Right atrium auricular region (tissue), 2 donors: ENCODE measurements at regions not wholly inside any gene's neighbourhood (a gene's known extent, or its start where the extent isn't known, plus 50 kb on each side); places are given as distances from the start of the nearest gene placed in this dataset.

Source experiments
- DNase-seq: peaks from one replicate; pipeline ENCODE4 v3.0.0-alpha.2; 2019; ENCODE audit warnings: low spot score
- H3K27ac ChIP-seq, 2 donors: fragments of 200-600 bp; sonication (generic); 1 replicate in 1 of 2; 2 replicates in 1 of 2; pipeline ENCODE4 v1.5.1; 2016 to 2019
- H3K27me3 ChIP-seq, 2 donors: fragments of 200-600 bp; sonication (generic); one replicate each; pipeline versions ENCODE4 v1.5.1 to v1.6.0; 2017 to 2019
- H3K36me3 ChIP-seq: fragments of 200-600 bp; sonication (generic); one replicate; pipeline ENCODE4 v1.5.1; 2016
- H3K4me1 ChIP-seq, 2 donors: fragments of 200-600 bp; sonication (generic); one replicate each; pipeline versions ENCODE4 v1.5.1 to v1.6.0; 2017 to 2019
- H3K4me3 ChIP-seq, 2 donors: fragments of 200-600 bp; sonication (generic); 1 replicate in 1 of 2; 2 replicates in 1 of 2; pipeline ENCODE4 v1.5.1; 2017 to 2019; ENCODE audit warnings: mild to moderate bottlenecking in 1 of 2, moderate library complexity in 1 of 2
- H3K9me3 ChIP-seq, 2 donors: fragments of 200-600 bp; sonication (generic); one replicate each; pipeline ENCODE4 v1.5.1; 2019
- TF ChIP-seq, protein P1 (sequence below), 2 donors: fragments of 200-600 bp; sonication (generic); IDR thresholded peaks; one replicate each; pipeline ENCODE4 v1.5.1; 2019; ENCODE audit warnings: antibody characterized with exemption in 2 of 2

DNA sequence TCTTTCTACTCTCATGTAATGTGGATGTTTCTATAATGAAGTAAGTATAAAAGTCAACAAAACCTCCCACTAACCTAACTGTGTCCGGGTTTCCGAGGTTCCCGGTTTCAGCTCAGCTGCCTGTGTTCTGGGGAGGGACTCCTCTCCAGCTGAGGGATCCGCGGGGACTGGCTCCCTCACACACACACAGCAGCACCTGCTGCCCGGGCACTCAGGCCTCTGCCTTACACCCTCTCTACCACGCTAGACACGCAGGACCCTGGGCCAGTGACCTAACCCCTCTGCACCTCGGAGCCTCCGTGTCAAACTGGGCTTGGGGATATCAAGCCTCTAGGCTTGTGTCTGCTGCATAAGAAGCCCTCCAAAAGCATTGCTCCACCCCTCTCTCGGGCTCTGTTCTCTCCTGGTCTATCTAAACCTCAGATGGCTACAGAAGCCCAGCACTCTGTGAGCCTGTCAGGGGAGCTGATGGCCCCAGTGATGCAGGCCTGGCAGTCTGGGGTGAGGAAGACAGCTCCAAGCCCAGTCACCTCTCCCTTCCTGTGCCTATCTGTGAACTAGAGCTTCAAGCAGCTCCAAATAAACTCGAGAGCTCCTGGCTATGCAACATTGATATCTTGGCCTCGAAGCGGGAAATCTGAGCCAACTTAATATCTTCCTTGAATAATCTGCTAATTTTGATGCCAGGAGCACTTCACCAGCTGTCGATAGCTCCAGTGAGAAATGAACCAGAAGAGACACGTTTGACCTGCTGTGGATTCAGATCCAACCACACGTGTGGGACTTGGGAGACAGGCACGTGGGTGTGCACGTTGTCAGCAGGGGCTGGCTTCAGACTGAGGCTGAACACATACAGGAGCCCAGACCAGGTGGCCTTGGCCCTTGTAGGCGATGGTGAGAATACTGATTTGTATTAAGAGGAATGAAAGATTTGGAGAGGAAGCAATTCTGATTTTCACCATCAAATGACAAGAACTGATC, 232.7 kb upstream of the B3GAT1 start:
- no peak overlapping the region for H3K27ac ChIP-seq
- DNase-seq: no peak
- TF ChIP-seq, protein P1, sequence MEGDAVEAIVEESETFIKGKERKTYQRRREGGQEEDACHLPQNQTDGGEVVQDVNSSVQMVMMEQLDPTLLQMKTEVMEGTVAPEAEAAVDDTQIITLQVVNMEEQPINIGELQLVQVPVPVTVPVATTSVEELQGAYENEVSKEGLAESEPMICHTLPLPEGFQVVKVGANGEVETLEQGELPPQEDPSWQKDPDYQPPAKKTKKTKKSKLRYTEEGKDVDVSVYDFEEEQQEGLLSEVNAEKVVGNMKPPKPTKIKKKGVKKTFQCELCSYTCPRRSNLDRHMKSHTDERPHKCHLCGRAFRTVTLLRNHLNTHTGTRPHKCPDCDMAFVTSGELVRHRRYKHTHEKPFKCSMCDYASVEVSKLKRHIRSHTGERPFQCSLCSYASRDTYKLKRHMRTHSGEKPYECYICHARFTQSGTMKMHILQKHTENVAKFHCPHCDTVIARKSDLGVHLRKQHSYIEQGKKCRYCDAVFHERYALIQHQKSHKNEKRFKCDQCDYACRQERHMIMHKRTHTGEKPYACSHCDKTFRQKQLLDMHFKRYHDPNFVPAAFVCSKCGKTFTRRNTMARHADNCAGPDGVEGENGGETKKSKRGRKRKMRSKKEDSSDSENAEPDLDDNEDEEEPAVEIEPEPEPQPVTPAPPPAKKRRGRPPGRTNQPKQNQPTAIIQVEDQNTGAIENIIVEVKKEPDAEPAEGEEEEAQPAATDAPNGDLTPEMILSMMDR (IDR thresholded peaks at IDR 0.05): no peak
- H3K4me3 ChIP-seq: no peak overlapping the region
- no peaks in the 10 kb centered on the region for H3K27me3 ChIP-seq
- no peaks in the 10 kb centered on the region for H3K36me3 ChIP-seq
- H3K4me1 ChIP-seq: no peaks in the 10 kb centered on the region
- H3K9me3 ChIP-seq: no peaks in the 10 kb centered on the region

DNA sequence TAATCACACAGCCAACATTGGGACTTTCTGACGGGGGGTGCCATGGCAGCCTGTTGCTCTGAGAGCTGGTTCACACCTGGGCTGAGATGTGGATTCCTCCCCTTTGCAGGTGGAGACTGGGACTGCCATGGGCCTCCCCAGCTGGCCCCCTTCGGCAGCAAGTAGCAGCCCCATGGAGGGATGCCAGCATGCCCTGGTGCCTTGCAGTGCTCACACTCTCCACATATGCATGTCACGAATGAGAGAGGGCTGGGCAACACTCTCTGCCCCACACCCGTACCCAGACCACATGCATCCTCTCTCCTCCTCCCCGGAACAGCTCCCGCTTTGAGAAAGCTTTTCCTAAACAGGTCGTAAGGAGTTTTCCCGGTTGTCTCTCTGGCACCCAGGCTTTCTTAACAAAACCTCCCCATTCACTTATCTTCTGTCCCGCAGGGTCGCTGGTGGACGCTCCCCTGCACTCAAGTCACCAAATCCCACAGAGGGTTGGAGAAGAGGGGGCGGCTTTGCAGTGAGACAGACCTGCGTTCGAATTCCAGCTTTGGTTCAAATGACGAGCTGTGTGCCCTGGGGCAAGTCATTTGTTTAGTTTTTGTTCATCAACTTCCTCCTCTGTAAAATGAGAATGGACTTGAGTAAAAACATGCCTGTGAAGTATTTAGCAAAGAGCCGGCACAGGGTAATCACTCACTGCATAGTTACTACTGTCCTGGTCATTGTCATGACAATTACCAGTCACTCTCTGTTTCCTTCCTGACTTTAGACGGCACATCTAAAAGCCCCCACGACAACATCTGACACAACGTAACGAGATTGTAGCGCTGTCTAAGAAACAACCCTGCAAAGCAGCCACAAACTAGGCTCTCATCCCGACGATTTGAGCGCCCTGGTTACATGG, 231.3 kb upstream of the B3GAT1 start:
- TF ChIP-seq, protein P1 (IDR thresholded peaks at IDR 0.05): no peak
- Histone ChIP-seq H3K4me3 (no peak overlapping the region), H3K36me3 (no peaks in the 10 kb centered on the region), H3K4me1 (no peaks in the 10 kb centered on the region), H3K27ac (no peak overlapping the region), H3K9me3 (no peaks in the 10 kb centered on the region), H3K27me3 (no peaks in the 10 kb centered on the region)
- no peak for DNase-seq

DNA sequence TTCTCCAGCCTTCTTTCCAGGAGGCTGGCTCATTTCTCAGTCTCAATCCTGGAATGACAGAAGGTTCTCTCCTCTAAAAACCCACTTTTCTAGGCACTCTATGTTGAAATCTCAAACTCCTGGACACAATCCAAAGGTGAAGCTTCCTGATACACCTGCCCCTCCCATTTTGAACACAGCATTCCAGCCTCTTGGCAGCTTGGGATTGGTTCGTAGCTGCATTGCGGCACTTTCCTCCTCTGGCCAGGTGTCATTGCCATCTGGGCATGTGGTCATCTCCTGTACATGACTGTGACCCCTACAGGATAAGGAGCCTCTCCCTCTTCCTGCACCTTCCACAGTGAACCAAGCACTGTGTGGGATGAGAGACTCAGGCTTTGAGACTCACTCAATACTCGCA, 230.2 kb upstream of the B3GAT1 start:
- no peaks in the 10 kb centered on the region for H3K9me3 ChIP-seq
- H3K27me3 ChIP-seq: no peaks in the 10 kb centered on the region

DNA sequence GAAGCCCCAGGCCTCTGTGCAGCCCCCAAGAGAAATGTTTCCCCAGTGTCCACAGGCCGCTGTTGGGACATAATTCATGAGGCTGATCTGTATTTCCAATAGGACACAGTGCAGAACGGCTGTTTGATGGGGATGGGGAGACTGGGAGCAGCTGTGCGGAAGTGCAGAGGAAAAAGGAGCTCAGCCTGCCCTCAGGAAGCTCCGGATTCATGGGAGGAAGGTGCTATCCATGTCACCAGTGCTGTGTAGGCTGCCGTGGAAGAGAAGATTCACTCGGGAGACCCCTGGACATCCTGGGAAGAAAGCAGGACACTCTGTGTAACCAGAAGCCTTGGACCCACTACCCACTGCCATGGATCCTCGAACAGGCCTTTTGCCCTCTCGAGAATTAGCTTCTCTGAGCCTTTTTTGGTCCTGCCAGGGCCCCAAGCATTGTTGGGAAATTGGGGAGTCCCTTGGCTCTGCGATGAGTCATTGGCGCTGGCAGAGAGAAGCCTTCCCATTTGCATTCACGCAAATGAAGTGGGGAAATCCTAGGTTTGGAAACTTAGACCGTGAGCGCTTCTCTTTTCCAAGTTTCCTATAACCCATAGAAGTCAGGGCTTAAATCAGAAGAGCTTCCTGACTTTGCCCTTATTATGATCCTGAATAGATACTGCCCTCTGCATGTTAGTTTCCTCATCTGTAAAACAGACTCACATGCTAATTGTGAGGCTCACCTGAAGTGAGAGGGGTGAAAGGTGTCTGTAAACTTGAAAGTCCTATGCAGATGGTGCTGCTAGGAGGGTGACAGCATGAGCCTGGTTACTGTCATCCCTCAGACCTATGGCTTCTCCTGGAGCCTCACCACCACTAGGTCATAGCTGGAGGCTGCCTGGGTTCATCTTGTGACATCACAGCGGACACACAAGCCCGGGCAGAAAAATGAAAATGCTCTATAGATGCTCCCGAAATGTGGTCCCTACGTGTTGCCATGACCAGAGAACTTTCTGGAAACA, 229.2 kb upstream of the B3GAT1 start:
- Histone ChIP-seq H3K27ac (no peak overlapping the region), H3K9me3 (no peaks in the 10 kb centered on the region), H3K4me3 (no peak overlapping the region), H3K36me3 (no peaks in the 10 kb centered on the region), H3K4me1 (no peaks in the 10 kb centered on the region), H3K27me3 (no peaks in the 10 kb centered on the region)
- TF ChIP-seq, protein P1 (IDR thresholded peaks at IDR 0.05): no peak
- DNase-seq: no peak

More for the DNA sequence above, 230.2 kb upstream of the B3GAT1 start:
- Histone ChIP-seq H3K36me3 (no peaks in the 10 kb centered on the region), H3K4me3 (no peak overlapping the region), H3K27ac (no peak overlapping the region), H3K4me1 (no peaks in the 10 kb centered on the region)
- TF ChIP-seq, protein P1 (IDR thresholded peaks at IDR 0.05): no peak
- no peak for DNase-seq

DNA sequence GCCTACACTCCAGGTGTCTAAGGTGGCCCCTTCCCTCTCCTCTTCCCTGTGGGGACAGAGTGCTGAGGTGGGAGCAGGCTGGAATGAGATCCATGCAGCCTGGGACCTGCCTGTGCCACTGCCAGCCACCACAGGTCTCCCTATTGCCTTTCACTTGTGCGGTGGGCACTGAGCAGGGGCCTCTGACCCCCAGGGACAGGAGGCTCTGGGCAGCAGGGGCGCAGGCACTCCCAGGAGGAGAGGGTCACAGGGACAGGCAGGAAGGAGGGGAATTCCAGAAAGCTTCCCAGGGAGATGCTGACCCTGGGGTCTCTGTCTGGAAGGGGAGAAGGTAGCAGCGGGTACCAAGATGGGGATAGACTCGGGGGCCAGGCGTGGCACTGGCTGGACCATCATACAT, 228.5 kb upstream of the B3GAT1 start:
- Histone ChIP-seq H3K9me3 (no peaks in the 10 kb centered on the region), H3K36me3 (no peaks in the 10 kb centered on the region), H3K4me3 (no peak overlapping the region), H3K27me3 (no peaks in the 10 kb centered on the region), H3K4me1 (no peaks in the 10 kb centered on the region), H3K27ac (no peak overlapping the region)
- TF ChIP-seq, protein P1 (IDR thresholded peaks at IDR 0.05): no peak
- no peak for DNase-seq
